ENCODE measurements at regions not wholly inside any gene's neighbourhood (a gene's known extent, or its start where the extent isn't known, plus 50 kb on each side); places are given as distances from the start of the nearest gene placed in this dataset.

GRCh38 chr13:79972066-79972569 is 368.8 kb downstream of the SPRY2 start:
- DNase-seq (ENCODE audit: low spot score) = no peak
- ATAC-seq (ENCODE audit: low FRiP score) = no peak
- no peak for TF ChIP-seq CTCF (IDR thresholded peaks at IDR 0.05)

GRCh38 chr13:79966493-79966895 is 374.4 kb downstream of the SPRY2 start:
- TF ChIP-seq CTCF (IDR thresholded peaks at IDR 0.05) = no peak
- DNase-seq (ENCODE audit: low spot score) (no peak), ATAC-seq (ENCODE audit: low FRiP score) (no peak)

- ATAC-seq (ENCODE audit: low FRiP score) = no peak
- TF ChIP-seq CTCF (IDR thresholded peaks at IDR 0.05) = no peak
Measured at GRCh38 chr13:79966059-79966458, 374.9 kb downstream of the SPRY2 start.

GRCh38 chr13:79946556-79946955 is 394.4 kb downstream of the SPRY2 start:
- TF ChIP-seq CTCF (IDR thresholded peaks at IDR 0.05) = no peak
- DNase-seq (ENCODE audit: low spot score) = no peak
- ATAC-seq (ENCODE audit: low FRiP score) = no peak

More at GRCh38 chr13:79966059-79966458, 374.9 kb downstream of the SPRY2 start:
- no peak for DNase-seq (ENCODE audit: low spot score)

- ATAC-seq (ENCODE audit: low FRiP score) (no peak), DNase-seq (ENCODE audit: low spot score) (no peak)
- TF ChIP-seq CTCF (IDR thresholded peaks at IDR 0.05) = no peak
Measured at GRCh38 chr13:79943346-79944023, 397.4 kb downstream of the SPRY2 start.

- ATAC-seq (ENCODE audit: low FRiP score) (no peak), DNase-seq (ENCODE audit: low spot score) (no peak)
- no peak for TF ChIP-seq CTCF (IDR thresholded peaks at IDR 0.05)
Measured at GRCh38 chr13:79941752-79942151, 399.2 kb downstream of the SPRY2 start.

- DNase-seq (ENCODE audit: low spot score) (no peak), ATAC-seq (ENCODE audit: low FRiP score) (no peak)
- TF ChIP-seq CTCF (IDR thresholded peaks at IDR 0.05) = no peak
Measured at GRCh38 chr13:79939689-79940088, 401.2 kb downstream of the SPRY2 start.

Measured in omental fat pad (tissue), 3 donors.